GM23338 (cell line): ENCODE measurements at regions not wholly inside any gene's neighbourhood (a gene's known extent, or its start where the extent isn't known, plus 50 kb on each side); places are given as distances from the start of the nearest gene placed in this dataset.

Experiments
- ATAC-seq: fragments of 200-7000 bp; cut with Tn5 transposase; 3 replicates; pipeline ENCODE4 v1.9.1; 2020
- DNase-seq: peaks from one replicate; pipeline ENCODE4 v3.0.0-alpha.2; 2015; ENCODE audit warnings: low spot score
- H2AFZ ChIP-seq: fragments of 200-600 bp; sonication (generic); 2 replicates; pipeline ENCODE4 v1.8.0; 2016; ENCODE audit warnings: antibody characterized with exemption, mild to moderate bottlenecking, moderate library complexity
- H3F3A ChIP-seq: fragments of 200-600 bp; sonication (generic); replicated peaks from 2 replicates; pipeline ENCODE4 v1.8.0; 2017; ENCODE audit warnings: antibody characterized with exemption, mixed run types, low read depth
- H3K27ac ChIP-seq: fragments of 200-600 bp; sonication (generic); 2 replicates; pipeline ENCODE4 v1.6.1; 2016; ENCODE audit warnings: low read depth
- H3K27me3 ChIP-seq: fragments of 200-600 bp; sonication (generic); 2 replicates; pipeline ENCODE4 v1.8.0; 2016; ENCODE audit warnings: mild to moderate bottlenecking, mixed run types, moderate library complexity; ENCODE audit not compliant: insufficient read depth
- H3K36me3 ChIP-seq: fragments of 200-600 bp; sonication (generic); 2 replicates; pipeline ENCODE4 v1.8.0; 2016; ENCODE audit warnings: mild to moderate bottlenecking; ENCODE audit not compliant: insufficient read depth
- H3K4me1 ChIP-seq: fragments of 200-600 bp; sonication (generic); 2 replicates; pipeline ENCODE4 v1.8.0; 2016; ENCODE audit warnings: mild to moderate bottlenecking, moderate library complexity; ENCODE audit not compliant: insufficient read depth
- H3K4me2 ChIP-seq: fragments of 200-600 bp; sonication (generic); 2 replicates; pipeline ENCODE4 v1.7.1; 2017; ENCODE audit warnings: mixed run types
- H3K4me3 ChIP-seq: fragments of 200-600 bp; sonication (generic); 2 replicates; pipeline ENCODE4 v1.6.1; 2016; ENCODE audit warnings: mixed run types
- H3K79me2 ChIP-seq: fragments of 200-600 bp; sonication (generic); replicated peaks from 2 replicates; pipeline ENCODE4 v1.8.0; 2017; ENCODE audit warnings: mild to moderate bottlenecking; ENCODE audit not compliant: insufficient read depth
- H3K9me2 ChIP-seq: fragments of 200-600 bp; sonication (generic); 2 replicates; pipeline ENCODE4 v1.8.0; 2017; ENCODE audit not compliant: insufficient read depth
- H4K20me1 ChIP-seq: fragments of 200-600 bp; sonication (generic); replicated peaks from 2 replicates; pipeline ENCODE4 v1.8.0; 2017; ENCODE audit warnings: mild to moderate bottlenecking; ENCODE audit not compliant: insufficient read depth
- H3K27ac Mint-ChIP-seq: 2 replicates; pipeline ENCODE4 v1.8.0; 2020; ENCODE audit warnings: inconsistent platforms, mild to moderate bottlenecking, moderate library complexity, mixed read lengths
- H3K27me3 Mint-ChIP-seq: 3 replicates; pipeline ENCODE4 v1.8.0; 2022; ENCODE audit warnings: low read depth, mild to moderate bottlenecking, moderate library complexity, mixed read lengths, inconsistent platforms; ENCODE audit not compliant: insufficient read depth, poor library complexity
- H3K36me3 Mint-ChIP-seq: 3 replicates; pipeline ENCODE4 v1.8.0; 2021; ENCODE audit warnings: low read depth, mild to moderate bottlenecking, inconsistent platforms, moderate library complexity, mixed read lengths
- H3K4me1 Mint-ChIP-seq: 3 replicates; pipeline ENCODE4 v1.8.0; 2020; ENCODE audit warnings: mild to moderate bottlenecking, inconsistent platforms, mixed read lengths
- H3K4me3 Mint-ChIP-seq: 3 replicates; pipeline ENCODE4 v1.8.0; 2021; ENCODE audit warnings: moderate library complexity, mild to moderate bottlenecking, inconsistent platforms, mixed read lengths
- H3K9me3 Mint-ChIP-seq: 3 replicates; pipeline ENCODE4 v1.8.0; 2020; ENCODE audit warnings: moderate library complexity, mild to moderate bottlenecking, inconsistent platforms, mixed read lengths
- EZH2 ChIP-seq: fragments of 200-600 bp; sonication (generic); IDR thresholded peaks from one replicate; pipeline ENCODE4 v1.8.0; 2017; ENCODE audit warnings: antibody characterized with exemption, mild to moderate bottlenecking, low read depth; ENCODE audit not compliant: unreplicated experiment
- EZH2phosphoT487 ChIP-seq: fragments of 200-600 bp; sonication (generic); IDR thresholded peaks from one replicate; pipeline ENCODE4 v1.8.1; 2018; ENCODE audit warnings: antibody characterized with exemption; ENCODE audit not compliant: unreplicated experiment
- JUNB ChIP-seq: IDR thresholded peaks from one replicate; pipeline ENCODE4 v1.6.1; 2016; ENCODE audit warnings: antibody characterized with exemption; ENCODE audit not compliant: unreplicated experiment
- POLR2AphosphoS5 ChIP-seq: IDR thresholded peaks from 2 replicates; pipeline ENCODE4 v1.6.1; 2016; ENCODE audit warnings: antibody characterized with exemption, low read depth
- STAT1 ChIP-seq: IDR thresholded peaks from one replicate; pipeline ENCODE4 v1.6.1; 2016; ENCODE audit warnings: antibody characterized with exemption; ENCODE audit not compliant: unreplicated experiment
- ZNF114 ChIP-seq: fragments of 250-450 bp; sonication (Bioruptor Pico); IDR thresholded peaks from 2 replicates; pipeline ENCODE4 v1.5.0; 2020; ENCODE audit warnings: mild to moderate bottlenecking, moderate library complexity
- ZNF331 ChIP-seq: fragments of 250-450 bp; sonication (Bioruptor Pico); IDR thresholded peaks from 2 replicates; pipeline ENCODE4 v1.5.0; 2020; ENCODE audit warnings: low read depth, mild to moderate bottlenecking, moderate library complexity
- TF ChIP-seq, protein P1 (sequence below), 2 experiments: fragments of 200-600 bp in 1 of 2; sonication (generic) in 1 of 2; conservative IDR thresholded peaks; 2 replicates each; pipeline versions ENCODE4 v1.5.1 to v1.6.1; 2016 to 2017; ENCODE audit warnings: antibody characterized with exemption in 2 of 2, low read depth in 2 of 2, mild to moderate bottlenecking in 2 of 2, moderate library complexity in 1 of 2
- TF ChIP-seq, protein P2 (sequence below): IDR thresholded peaks from one replicate; pipeline ENCODE4 v1.6.1; 2018; ENCODE audit warnings: antibody characterized with exemption; ENCODE audit not compliant: unreplicated experiment
- TF ChIP-seq, protein P3 (sequence below): IDR thresholded peaks from 2 replicates; pipeline ENCODE4 v1.6.1; 2016; ENCODE audit warnings: antibody characterized with exemption

DNA sequence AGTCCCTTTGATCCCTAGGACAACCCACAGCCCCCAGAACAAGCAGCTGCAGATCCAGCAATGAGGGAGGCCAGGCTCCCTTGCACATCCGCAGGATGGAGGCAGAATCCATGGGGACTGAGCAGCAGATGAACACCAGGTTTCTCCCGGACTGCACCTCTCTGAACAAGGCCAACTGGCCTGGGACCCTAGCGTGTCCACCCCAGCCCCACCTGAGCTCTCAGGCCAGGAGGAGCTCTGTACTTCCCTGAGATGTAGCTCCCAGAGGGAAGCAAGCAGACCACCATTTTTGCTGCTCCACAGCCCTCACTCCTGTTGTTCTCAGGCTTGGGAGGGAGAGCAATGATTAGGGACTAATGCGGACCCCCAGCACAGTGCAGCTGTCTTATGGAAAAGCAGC, 1195.8 kb downstream of the PCDH18 start (continued):
- TF ChIP-seq, protein P1, sequence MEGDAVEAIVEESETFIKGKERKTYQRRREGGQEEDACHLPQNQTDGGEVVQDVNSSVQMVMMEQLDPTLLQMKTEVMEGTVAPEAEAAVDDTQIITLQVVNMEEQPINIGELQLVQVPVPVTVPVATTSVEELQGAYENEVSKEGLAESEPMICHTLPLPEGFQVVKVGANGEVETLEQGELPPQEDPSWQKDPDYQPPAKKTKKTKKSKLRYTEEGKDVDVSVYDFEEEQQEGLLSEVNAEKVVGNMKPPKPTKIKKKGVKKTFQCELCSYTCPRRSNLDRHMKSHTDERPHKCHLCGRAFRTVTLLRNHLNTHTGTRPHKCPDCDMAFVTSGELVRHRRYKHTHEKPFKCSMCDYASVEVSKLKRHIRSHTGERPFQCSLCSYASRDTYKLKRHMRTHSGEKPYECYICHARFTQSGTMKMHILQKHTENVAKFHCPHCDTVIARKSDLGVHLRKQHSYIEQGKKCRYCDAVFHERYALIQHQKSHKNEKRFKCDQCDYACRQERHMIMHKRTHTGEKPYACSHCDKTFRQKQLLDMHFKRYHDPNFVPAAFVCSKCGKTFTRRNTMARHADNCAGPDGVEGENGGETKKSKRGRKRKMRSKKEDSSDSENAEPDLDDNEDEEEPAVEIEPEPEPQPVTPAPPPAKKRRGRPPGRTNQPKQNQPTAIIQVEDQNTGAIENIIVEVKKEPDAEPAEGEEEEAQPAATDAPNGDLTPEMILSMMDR (conservative IDR thresholded peaks at IDR 0.05; ENCODE audit: low read depth in 2 of 2): no peak
- TF ChIP-seq POLR2AphosphoS5 (no peak), EZH2phosphoT487 (no peak), ZNF114 (CRISPR knock-in tag) (no peak), JUNB (no peak), STAT1 (no peak), EZH2 (no peak), ZNF331 (CRISPR knock-in tag) (no peak)
- TF ChIP-seq, protein P2, sequence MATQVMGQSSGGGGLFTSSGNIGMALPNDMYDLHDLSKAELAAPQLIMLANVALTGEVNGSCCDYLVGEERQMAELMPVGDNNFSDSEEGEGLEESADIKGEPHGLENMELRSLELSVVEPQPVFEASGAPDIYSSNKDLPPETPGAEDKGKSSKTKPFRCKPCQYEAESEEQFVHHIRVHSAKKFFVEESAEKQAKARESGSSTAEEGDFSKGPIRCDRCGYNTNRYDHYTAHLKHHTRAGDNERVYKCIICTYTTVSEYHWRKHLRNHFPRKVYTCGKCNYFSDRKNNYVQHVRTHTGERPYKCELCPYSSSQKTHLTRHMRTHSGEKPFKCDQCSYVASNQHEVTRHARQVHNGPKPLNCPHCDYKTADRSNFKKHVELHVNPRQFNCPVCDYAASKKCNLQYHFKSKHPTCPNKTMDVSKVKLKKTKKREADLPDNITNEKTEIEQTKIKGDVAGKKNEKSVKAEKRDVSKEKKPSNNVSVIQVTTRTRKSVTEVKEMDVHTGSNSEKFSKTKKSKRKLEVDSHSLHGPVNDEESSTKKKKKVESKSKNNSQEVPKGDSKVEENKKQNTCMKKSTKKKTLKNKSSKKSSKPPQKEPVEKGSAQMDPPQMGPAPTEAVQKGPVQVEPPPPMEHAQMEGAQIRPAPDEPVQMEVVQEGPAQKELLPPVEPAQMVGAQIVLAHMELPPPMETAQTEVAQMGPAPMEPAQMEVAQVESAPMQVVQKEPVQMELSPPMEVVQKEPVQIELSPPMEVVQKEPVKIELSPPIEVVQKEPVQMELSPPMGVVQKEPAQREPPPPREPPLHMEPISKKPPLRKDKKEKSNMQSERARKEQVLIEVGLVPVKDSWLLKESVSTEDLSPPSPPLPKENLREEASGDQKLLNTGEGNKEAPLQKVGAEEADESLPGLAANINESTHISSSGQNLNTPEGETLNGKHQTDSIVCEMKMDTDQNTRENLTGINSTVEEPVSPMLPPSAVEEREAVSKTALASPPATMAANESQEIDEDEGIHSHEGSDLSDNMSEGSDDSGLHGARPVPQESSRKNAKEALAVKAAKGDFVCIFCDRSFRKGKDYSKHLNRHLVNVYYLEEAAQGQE: no peak
- TF ChIP-seq, protein P3, sequence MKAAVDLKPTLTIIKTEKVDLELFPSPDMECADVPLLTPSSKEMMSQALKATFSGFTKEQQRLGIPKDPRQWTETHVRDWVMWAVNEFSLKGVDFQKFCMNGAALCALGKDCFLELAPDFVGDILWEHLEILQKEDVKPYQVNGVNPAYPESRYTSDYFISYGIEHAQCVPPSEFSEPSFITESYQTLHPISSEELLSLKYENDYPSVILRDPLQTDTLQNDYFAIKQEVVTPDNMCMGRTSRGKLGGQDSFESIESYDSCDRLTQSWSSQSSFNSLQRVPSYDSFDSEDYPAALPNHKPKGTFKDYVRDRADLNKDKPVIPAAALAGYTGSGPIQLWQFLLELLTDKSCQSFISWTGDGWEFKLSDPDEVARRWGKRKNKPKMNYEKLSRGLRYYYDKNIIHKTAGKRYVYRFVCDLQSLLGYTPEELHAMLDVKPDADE: no peak

DNA sequence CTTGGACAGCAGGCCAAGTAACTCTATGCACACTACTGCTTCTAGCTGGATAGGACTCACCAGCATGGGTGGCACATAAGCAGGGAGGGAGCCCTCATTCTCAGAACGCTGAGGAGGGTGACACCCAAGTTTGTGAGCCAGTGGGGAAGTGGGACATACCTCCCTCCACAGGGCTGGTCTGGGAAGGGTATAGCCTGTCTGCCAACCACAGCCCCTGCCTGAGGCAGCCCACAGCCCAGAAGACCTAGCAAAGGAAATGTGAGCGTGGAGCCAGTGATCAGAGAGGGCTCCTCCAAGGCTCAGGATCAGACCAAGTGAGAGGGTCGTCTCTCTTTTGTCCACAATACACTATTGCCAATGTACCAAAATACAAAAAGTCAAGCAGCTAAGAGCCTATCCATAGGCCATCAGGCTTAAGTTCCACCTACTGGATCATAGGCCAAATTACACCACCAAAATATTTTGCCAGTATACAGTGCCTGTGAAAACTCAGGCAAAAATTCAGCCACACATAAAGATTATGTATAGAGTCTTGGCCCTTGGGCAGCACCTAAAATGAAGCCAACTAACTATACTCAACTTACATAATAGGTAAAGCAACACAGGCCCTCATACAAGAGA, 1203.1 kb downstream of the PCDH18 start:
- no peaks in the 10 kb centered on the region for H4K20me1 ChIP-seq
- Mint-ChIP-seq H3K9me3 (no peaks in the 10 kb centered on the region), H3K27ac (0 out of 2 replicates have a peak overlapping the region, but pooled peaks have one; percentile 44), H3K36me3 (no peaks in the 10 kb centered on the region), H3K4me1 (no peaks in the 10 kb centered on the region), H3K4me3 (no peak overlapping the region), H3K27me3 (peaks cover 1% of the 10 kb centered on the region)
- no peaks in the 10 kb centered on the region for H3K27me3 ChIP-seq
- H3K27ac ChIP-seq: no peak overlapping the region
- H3K4me1 ChIP-seq: no peaks in the 10 kb centered on the region
- TF ChIP-seq, protein P1 (conservative IDR thresholded peaks at IDR 0.05; ENCODE audit: low read depth in 2 of 2): peak; percentile 48 to 56
- TF ChIP-seq ZNF114 (CRISPR knock-in tag): no peak
- H3K9me2 ChIP-seq: peaks cover 3% of the 10 kb centered on the region; the same call in 1 of the 2 replicates
- ATAC-seq: peak; percentile 87
- H3F3A ChIP-seq: no peaks in the 10 kb centered on the region
- H2AFZ ChIP-seq: peak overlapping the region; percentile 72; the same call in 1 of the 2 replicates
- H3K4me3 ChIP-seq: no peak overlapping the region
- H3K4me2 ChIP-seq: no peak overlapping the region
- no peaks in the 10 kb centered on the region for H3K79me2 ChIP-seq
- DNase-seq: peak; percentile 45
- no peaks in the 10 kb centered on the region for H3K36me3 ChIP-seq
